Thoracic aorta (tissue), 2 donors: ENCODE measurements at regions not wholly inside any gene's neighbourhood (a gene's known extent, or its start where the extent isn't known, plus 50 kb on each side); places are given as distances from the start of the nearest gene placed in this dataset.

Experiments
- ATAC-seq: fragments of 150-250 bp; one replicate; pipeline ENCODE4 v1.8.0; 2017; ENCODE audit warnings: low read depth; ENCODE audit not compliant: insufficient number of reproducible peaks, low FRiP score
- DNase-seq: peaks from one replicate; pipeline ENCODE4 v3.0.0-alpha.2; 2020; ENCODE audit warnings: low spot score
- H3K27ac ChIP-seq, 2 donors: fragments of 200-600 bp; sonication (generic); 1 replicate in 1 of 2; 2 replicates in 1 of 2; pipeline ENCODE4 v1.5.1; 2016; ENCODE audit warnings: mild to moderate bottlenecking in 2 of 2, moderate library complexity in 2 of 2
- H3K27me3 ChIP-seq: fragments of 200-600 bp; sonication (generic); replicated peaks from 2 replicates; pipeline ENCODE4 v1.6.0; 2016; ENCODE audit warnings: mild to moderate bottlenecking; ENCODE audit not compliant: insufficient read depth
- H3K36me3 ChIP-seq: fragments of 200-600 bp; sonication (generic); one replicate; pipeline ENCODE4 v1.5.1; 2016
- H3K4me1 ChIP-seq, 2 donors: fragments of 200-600 bp; sonication (generic); 1 replicate in 1 of 2; 2 replicates in 1 of 2; pipeline versions ENCODE4 v1.5.1 to v1.6.0; 2016; ENCODE audit warnings: low read depth in 2 of 2, mild to moderate bottlenecking in 1 of 2; ENCODE audit not compliant: control insufficient read depth in 1 of 2
- H3K4me3 ChIP-seq: fragments of 200-600 bp; sonication (generic); 2 replicates; pipeline ENCODE4 v1.5.1; 2016; ENCODE audit warnings: mild to moderate bottlenecking
- H3K9me3 ChIP-seq: fragments of 200-600 bp; sonication (generic); 2 replicates; pipeline ENCODE4 v1.5.1; 2016
- TF ChIP-seq, protein P1 (sequence below): fragments of 200-600 bp; sonication (generic); IDR thresholded peaks from one replicate; pipeline ENCODE4 v1.5.1; 2019; ENCODE audit warnings: antibody characterized with exemption

DNA sequence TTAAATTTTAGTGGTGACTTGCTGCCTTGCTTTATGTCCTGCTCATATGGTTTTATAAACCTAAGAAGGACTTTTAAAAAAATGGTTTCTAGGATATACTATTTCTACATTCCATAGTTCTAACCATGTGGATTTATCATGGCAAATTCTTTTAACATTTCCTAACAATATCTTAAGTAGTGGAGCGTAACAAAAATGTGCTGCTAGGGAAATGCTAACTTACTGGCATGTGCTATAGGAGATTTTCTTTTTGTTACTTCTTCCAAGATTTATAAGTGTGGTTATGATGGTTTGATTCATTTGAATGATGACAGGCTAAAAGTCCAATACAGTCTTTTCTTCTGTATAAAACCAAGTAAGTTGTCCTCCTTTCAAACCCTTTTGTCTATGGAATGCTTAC lies 713.7 kb downstream of the SLITRK1 start:
- no peak for ATAC-seq

DNA sequence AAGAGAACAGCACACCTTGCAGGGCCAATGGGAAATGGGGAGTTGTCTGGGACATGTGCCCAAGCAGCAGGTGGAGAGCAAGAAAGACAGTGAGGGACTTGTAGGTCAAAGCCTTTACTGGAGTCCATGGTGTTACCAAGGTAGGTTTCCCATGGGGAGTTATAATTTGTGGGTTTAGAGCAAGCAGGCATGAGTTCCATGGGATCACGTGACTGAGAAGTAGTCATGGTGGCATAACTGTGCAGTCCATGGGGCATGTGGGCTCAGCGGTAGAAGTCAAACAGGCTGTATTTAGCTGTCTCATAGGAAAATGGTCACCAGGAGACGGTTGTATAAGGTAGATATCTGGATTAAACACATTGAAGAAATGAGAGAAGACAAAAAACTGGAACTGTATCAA lies 715.1 kb downstream of the SLITRK1 start:
- Histone ChIP-seq H3K4me1 (no peaks in the 10 kb centered on the region), H3K4me3 (no peak overlapping the region), H3K36me3 (no peaks in the 10 kb centered on the region), H3K27me3 (no peaks in the 10 kb centered on the region), H3K27ac (no peak overlapping the region), H3K9me3 (no peaks in the 10 kb centered on the region)
- ATAC-seq (no peak), DNase-seq (no peak)
- TF ChIP-seq, protein P1, sequence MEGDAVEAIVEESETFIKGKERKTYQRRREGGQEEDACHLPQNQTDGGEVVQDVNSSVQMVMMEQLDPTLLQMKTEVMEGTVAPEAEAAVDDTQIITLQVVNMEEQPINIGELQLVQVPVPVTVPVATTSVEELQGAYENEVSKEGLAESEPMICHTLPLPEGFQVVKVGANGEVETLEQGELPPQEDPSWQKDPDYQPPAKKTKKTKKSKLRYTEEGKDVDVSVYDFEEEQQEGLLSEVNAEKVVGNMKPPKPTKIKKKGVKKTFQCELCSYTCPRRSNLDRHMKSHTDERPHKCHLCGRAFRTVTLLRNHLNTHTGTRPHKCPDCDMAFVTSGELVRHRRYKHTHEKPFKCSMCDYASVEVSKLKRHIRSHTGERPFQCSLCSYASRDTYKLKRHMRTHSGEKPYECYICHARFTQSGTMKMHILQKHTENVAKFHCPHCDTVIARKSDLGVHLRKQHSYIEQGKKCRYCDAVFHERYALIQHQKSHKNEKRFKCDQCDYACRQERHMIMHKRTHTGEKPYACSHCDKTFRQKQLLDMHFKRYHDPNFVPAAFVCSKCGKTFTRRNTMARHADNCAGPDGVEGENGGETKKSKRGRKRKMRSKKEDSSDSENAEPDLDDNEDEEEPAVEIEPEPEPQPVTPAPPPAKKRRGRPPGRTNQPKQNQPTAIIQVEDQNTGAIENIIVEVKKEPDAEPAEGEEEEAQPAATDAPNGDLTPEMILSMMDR: no peak

More for the DNA sequence above, 713.7 kb downstream of the SLITRK1 start:
- TF ChIP-seq, protein P1: no peak
- H3K9me3 ChIP-seq: no peaks in the 10 kb centered on the region
- DNase-seq: no peak
- H3K4me3 ChIP-seq: no peak overlapping the region
- H3K27me3 ChIP-seq: no peaks in the 10 kb centered on the region
- no peaks in the 10 kb centered on the region for H3K36me3 ChIP-seq
- no peak overlapping the region for H3K27ac ChIP-seq
- H3K4me1 ChIP-seq: no peaks in the 10 kb centered on the region

DNA sequence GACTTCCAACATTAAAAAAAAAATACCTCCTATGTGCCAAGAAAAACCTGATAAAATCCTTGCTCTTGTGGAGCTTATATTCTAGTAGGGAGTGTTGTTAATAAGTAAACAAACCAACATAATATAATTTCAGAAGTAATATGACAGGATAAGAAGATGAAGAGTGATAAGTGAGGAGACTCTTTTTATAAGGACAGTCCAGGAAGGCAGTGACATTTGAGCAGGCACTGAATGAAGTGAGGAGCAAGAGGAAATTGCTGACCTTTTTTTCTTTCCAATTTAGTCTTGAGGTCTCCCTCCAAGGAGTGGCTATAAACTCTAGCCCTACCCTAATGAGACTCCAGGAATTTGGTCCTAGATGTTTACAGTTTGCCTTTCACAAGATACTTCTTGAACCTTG lies 715.7 kb downstream of the SLITRK1 start:
- DNase-seq (no peak), ATAC-seq (no peak)
- TF ChIP-seq, protein P1: no peak

DNA sequence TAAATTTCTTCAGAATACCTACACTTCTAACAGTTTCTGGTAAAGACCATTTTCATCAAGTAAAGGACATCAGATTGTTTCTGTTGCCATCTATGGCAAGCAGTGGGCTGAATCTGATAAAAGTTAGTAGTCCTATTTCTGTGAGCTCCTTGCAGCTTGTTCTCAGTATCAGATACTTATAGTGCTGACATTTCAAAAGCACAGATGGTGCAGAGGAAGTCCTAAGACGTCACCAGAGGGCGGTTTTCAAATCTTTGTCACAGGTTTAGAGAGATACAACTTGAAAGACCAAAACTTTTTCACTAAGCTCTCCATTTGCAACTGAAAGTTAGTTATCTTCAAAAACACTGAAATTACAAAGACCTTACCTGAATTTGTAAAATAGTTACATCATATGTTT lies 719.8 kb downstream of the SLITRK1 start:
- H3K4me3 ChIP-seq: no peak overlapping the region
- no peaks in the 10 kb centered on the region for H3K27me3 ChIP-seq
- DNase-seq: no peak
- no peaks in the 10 kb centered on the region for H3K9me3 ChIP-seq
- no peak overlapping the region for H3K27ac ChIP-seq
- no peak for ATAC-seq
- TF ChIP-seq, protein P1: no peak
- no peaks in the 10 kb centered on the region for H3K36me3 ChIP-seq
- H3K4me1 ChIP-seq: no peaks in the 10 kb centered on the region

More for the DNA sequence above, 715.7 kb downstream of the SLITRK1 start:
- Histone ChIP-seq H3K27me3 (no peaks in the 10 kb centered on the region), H3K4me1 (no peaks in the 10 kb centered on the region), H3K9me3 (no peaks in the 10 kb centered on the region), H3K27ac (no peak overlapping the region), H3K4me3 (no peak overlapping the region), H3K36me3 (no peaks in the 10 kb centered on the region)

DNA sequence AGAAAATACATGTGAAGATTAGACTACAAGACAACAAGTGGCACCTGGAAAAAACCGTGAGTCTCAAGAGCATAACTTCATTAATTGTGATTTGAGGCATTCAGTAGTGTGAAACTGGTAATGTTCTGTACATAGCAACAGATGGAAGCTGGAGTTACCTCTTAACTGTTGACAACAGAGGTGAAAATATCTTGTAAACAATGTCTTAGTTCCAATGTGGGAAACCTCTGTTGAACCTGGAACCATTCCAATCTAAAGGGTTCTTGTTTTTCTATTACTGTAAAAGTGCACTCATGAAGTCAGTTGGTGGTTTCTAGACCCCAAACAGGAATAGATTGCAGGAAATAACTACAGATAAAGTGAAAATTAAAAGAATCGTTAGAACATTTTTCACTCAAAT lies 728.4 kb downstream of the SLITRK1 start:
- TF ChIP-seq, protein P1: no peak
- Histone ChIP-seq H3K4me3 (no peak overlapping the region), H3K27ac (no peak overlapping the region), H3K36me3 (no peaks in the 10 kb centered on the region), H3K27me3 (no peaks in the 10 kb centered on the region), H3K9me3 (no peaks in the 10 kb centered on the region), H3K4me1 (no peaks in the 10 kb centered on the region)
- ATAC-seq (no peak), DNase-seq (no peak)
